ENCODE measurements at regions not wholly inside any gene's neighbourhood (a gene's known extent, or its start where the extent isn't known, plus 50 kb on each side); places are given as distances from the start of the nearest gene placed in this dataset.

- peak; percentile 5 for DNase-seq
Measured at GRCh38 chr1:114219172-114219868, 65.7 kb upstream of the SYT6 start.

GRCh38 chr1:114218361-114219171, 64.9 kb upstream of the SYT6 start:
- DNase-seq, result no peak

GRCh38 chr1:114216431-114217173, 62.9 kb upstream of the SYT6 start:
- no peak for DNase-seq

- DNase-seq, result no peak
Measured at GRCh38 chr1:114215436-114215835, 61.8 kb upstream of the SYT6 start.

- no peak for DNase-seq
Measured at GRCh38 chr1:114214016-114214415, 60.3 kb upstream of the SYT6 start.

GRCh38 chr1:114209971-114210370, 56.3 kb upstream of the SYT6 start:
- no peak for DNase-seq

GRCh38 chr1:114208714-114209113, 55.0 kb upstream of the SYT6 start:
- no peak for DNase-seq

- DNase-seq, result no peak
Measured at GRCh38 chr1:114208106-114208505, 54.4 kb upstream of the SYT6 start.

GRCh38 chr1:114207635-114208034, 54.0 kb upstream of the SYT6 start:
- no peak for DNase-seq

GRCh38 chr1:114206392-114206791, 52.7 kb upstream of the SYT6 start:
- DNase-seq, result no peak

- no peak for DNase-seq
Measured at GRCh38 chr1:114203595-114204128, 50.0 kb upstream of the SYT6 start.
